Memory B cell (primary cell): ENCODE measurements at regions not wholly inside any gene's neighbourhood (a gene's known extent, or its start where the extent isn't known, plus 50 kb on each side); places are given as distances from the start of the nearest gene placed in this dataset.
"Not testable (repeated sequence)": the region's sequence is repeated elsewhere in the genome, so short reads cannot be mapped to it uniquely, and the experiment has no call there.

Experiments used
- ATAC-seq: fragments of 150-1000 bp; cut with Tn5 transposase; 2 replicates; pipeline ENCODE4 v1.10.0; 2021; ENCODE audit warnings: low read depth, mild to moderate bottlenecking, moderate library complexity
- DNase-seq, 2 donors: peaks; one replicate each; pipeline ENCODE4 v3.0.0; 2022; ENCODE audit warnings: low spot score in 2 of 2
- H3K27ac Mint-ChIP-seq: one replicate; pipeline ENCODE4 v1.8.0; 2022; ENCODE audit warnings: mild to moderate bottlenecking, moderate library complexity, mixed read lengths
- H3K27me3 Mint-ChIP-seq: one replicate; pipeline ENCODE4 v1.8.0; 2022; ENCODE audit warnings: mixed read lengths
- H3K36me3 Mint-ChIP-seq: one replicate; pipeline ENCODE4 v1.8.0; 2022; ENCODE audit warnings: mild to moderate bottlenecking, mixed read lengths
- H3K4me1 Mint-ChIP-seq: one replicate; pipeline ENCODE4 v1.8.0; 2022; ENCODE audit warnings: mixed read lengths
- H3K4me3 Mint-ChIP-seq: one replicate; pipeline ENCODE4 v1.8.0; 2022; ENCODE audit warnings: mild to moderate bottlenecking, moderate library complexity, mixed read lengths
- H3K9me3 Mint-ChIP-seq: one replicate; pipeline ENCODE4 v1.8.0; 2022; ENCODE audit warnings: mixed read lengths

DNA sequence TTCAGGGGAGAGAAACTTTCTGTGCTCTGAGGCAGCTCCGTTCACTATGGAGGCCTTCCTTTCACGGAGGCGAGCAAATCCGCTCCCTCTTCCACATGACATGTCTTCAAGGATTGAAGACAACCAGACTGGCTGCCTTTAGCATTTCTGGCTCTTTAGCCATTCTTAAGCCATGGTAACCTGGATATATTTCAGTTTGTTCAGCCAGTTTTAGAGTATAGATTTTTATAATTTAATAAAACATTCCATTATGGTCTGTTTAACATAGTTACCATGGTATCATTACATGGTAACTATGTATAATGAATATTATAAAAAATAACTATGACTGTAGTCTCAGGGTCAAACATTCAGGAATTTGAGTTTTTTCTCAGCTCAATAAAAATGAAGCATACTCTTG lies 54.2 kb upstream of the NFIA start:
- DNase-seq (no peak), ATAC-seq (no peak)
- no peak overlapping the region for H3K4me3 Mint-ChIP-seq
- H3K27ac Mint-ChIP-seq = no peak overlapping the region
- H3K27me3 Mint-ChIP-seq = peaks cover 3% of the 10 kb centered on the region
- H3K36me3 Mint-ChIP-seq = no peaks in the 10 kb centered on the region
- no peaks in the 10 kb centered on the region for H3K9me3 Mint-ChIP-seq
- H3K4me1 Mint-ChIP-seq = no peaks in the 10 kb centered on the region

- not testable (repeated sequence) for H3K9me3 Mint-ChIP-seq, H3K27ac Mint-ChIP-seq, H3K36me3 Mint-ChIP-seq, ATAC-seq, H3K4me3 Mint-ChIP-seq, DNase-seq, H3K4me1 Mint-ChIP-seq, H3K27me3 Mint-ChIP-seq
Measured at GRCh38 chr1:61018068-61018467, 64.3 kb upstream of the NFIA start.

DNA sequence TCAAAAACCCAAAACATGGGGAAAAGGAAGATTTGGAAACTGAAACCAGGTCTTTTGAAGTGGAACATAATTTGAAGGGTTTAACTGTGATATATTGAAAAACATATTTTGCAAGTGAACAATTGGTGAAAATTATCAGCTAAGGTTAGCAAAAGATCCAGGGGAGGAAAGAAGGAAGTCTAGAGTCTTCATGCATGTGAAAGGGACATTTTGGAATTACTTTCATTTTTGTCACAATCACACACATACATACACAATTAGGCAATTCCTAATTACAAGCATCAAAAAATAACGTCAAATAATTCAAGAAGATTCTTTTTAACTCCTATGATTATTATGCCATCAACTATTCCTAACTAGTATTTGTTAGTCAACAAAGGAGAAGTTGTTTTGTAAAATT lies 64.7 kb upstream of the NFIA start:
- no peak overlapping the region for H3K4me3 Mint-ChIP-seq
- ATAC-seq = no peak
- no peak for DNase-seq
- H3K27ac Mint-ChIP-seq = no peak overlapping the region
- no peaks in the 10 kb centered on the region for H3K36me3 Mint-ChIP-seq
- H3K27me3 Mint-ChIP-seq = peaks cover 9% of the 10 kb centered on the region
- no peaks in the 10 kb centered on the region for H3K9me3 Mint-ChIP-seq
- H3K4me1 Mint-ChIP-seq = no peaks in the 10 kb centered on the region

- Mint-ChIP-seq H3K4me3 (no peak overlapping the region), H3K27ac (no peak overlapping the region), H3K27me3 (peaks cover 12% of the 10 kb centered on the region), H3K9me3 (no peaks in the 10 kb centered on the region), H3K4me1 (no peaks in the 10 kb centered on the region), H3K36me3 (no peaks in the 10 kb centered on the region)
- DNase-seq (no peak), ATAC-seq (no peak)
Measured at GRCh38 chr1:61013946-61014667, 68.3 kb upstream of the NFIA start.

- H3K4me1 Mint-ChIP-seq = no peaks in the 10 kb centered on the region
Measured at GRCh38 chr1:61013189-61013945, 69.0 kb upstream of the NFIA start.

DNA sequence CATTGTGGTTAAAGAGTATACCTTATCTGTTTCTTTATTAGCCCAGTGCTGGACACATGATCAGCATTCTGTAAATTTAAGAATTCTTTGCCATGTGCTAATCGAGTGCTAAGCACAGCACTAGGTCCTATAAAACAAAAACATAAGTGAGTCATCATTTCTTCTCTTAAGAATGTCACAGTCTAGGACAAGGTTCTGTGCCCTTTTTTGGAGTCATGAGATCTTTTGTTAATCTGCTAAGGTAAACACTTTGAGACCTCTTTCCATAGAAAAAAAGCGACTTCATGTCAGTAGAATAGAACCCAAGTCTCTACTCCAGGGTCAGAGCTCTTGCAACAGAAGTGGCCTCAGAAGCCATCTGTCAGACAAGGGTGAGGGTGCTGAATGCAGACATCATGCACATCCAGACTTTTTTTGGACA lies 70.0 kb upstream of the NFIA start:
- ATAC-seq (no peak), DNase-seq (no peak)
- Mint-ChIP-seq H3K4me1 (no peaks in the 10 kb centered on the region), H3K36me3 (no peaks in the 10 kb centered on the region), H3K27ac (no peak overlapping the region), H3K27me3 (peaks cover 12% of the 10 kb centered on the region), H3K4me3 (no peak overlapping the region), H3K9me3 (no peaks in the 10 kb centered on the region)

More at GRCh38 chr1:61013189-61013945, 69.0 kb upstream of the NFIA start:
- no peak for DNase-seq
- no peaks in the 10 kb centered on the region for H3K36me3 Mint-ChIP-seq
- H3K27ac Mint-ChIP-seq = no peak overlapping the region
- no peaks in the 10 kb centered on the region for H3K9me3 Mint-ChIP-seq
- peaks cover 12% of the 10 kb centered on the region for H3K27me3 Mint-ChIP-seq
- no peak overlapping the region for H3K4me3 Mint-ChIP-seq
- no peak for ATAC-seq

DNA sequence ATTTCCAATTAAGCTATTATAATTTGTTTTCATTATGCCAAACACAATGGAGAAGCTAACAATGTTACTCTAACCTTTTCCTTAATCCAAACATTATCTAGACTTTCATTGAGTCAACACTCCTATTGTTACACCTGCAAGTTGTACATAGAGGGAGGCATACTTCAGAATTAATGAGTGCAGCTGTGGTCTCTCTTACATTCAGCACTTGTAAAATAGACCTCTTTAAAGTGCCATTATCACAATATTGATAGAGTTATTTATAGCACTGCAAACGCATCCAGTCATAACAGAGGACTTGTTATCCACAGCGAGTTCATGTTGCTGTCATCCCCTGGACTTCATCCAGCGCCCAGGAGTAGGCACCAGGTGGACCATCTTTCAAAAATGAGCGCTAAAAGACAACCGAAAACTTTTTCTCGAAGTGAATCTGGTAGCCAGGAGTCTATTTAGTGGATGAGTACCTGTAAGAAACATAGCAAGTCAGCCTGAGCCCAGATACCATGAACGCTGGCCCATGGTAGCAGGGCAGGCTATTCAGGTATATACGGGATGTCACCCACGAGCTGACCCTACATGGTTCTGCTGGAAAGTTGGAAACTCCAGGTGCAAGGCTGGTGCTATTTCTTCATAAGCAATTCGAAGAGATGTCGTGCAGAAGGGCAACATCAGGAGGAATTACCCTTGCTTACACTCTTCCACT lies 70.6 kb upstream of the NFIA start:
- Mint-ChIP-seq H3K4me1 (no peaks in the 10 kb centered on the region), H3K27ac (no peak overlapping the region), H3K36me3 (no peaks in the 10 kb centered on the region), H3K9me3 (no peaks in the 10 kb centered on the region), H3K27me3 (peaks cover 10% of the 10 kb centered on the region), H3K4me3 (no peak overlapping the region)
- DNase-seq (no peak), ATAC-seq (no peak)

DNA sequence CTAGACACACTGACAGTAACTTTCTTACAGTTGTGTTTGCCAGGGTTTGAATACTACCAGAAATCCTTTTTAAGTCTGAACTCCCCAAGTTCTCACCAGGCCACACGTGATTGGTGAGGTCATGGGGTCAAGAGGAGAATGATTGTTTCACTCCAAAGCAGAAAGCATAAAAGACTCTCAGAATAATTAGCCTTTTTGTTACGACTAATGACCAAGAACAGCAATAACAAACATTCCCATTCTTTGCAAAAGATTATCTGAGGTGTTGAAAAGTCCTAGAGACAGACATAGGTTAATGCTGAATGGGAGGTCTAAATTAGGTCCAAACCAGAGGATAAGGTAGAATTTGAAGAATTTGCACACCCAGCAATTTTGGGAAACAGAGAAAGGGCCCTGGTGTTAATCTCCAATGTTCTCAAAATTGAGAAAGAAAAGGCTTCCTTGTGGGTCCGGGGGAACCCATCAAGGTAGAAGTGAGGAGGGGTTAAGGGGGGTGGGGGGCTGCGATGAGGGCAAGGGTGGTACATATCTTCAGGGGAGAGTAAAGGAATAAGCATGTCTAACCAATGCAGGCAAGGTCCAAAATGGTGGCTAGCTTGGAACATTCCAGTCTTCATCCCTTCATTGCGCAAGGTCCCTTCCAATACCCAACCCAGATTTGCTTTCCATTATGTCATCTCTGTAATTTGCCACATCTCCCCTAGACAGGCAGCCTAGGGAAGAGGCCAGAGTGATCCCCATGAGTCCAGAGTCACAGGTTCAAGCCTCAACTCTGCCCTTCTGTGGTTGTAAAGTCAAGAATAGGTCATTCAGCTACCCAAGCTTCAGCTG lies 74.6 kb upstream of the NFIA start:
- H3K4me3 Mint-ChIP-seq = no peak overlapping the region
- H3K27ac Mint-ChIP-seq = no peak overlapping the region
- no peaks in the 10 kb centered on the region for H3K36me3 Mint-ChIP-seq
- H3K9me3 Mint-ChIP-seq = no peaks in the 10 kb centered on the region
- no peaks in the 10 kb centered on the region for H3K4me1 Mint-ChIP-seq
- DNase-seq (no peak), ATAC-seq (no peak)
- peaks cover 7% of the 10 kb centered on the region for H3K27me3 Mint-ChIP-seq

GRCh38 chr1:61005614-61006580 lies 76.5 kb upstream of the NFIA start:
- no peak for DNase-seq
- no peak for ATAC-seq
- H3K9me3 Mint-ChIP-seq = no peaks in the 10 kb centered on the region
- H3K36me3 Mint-ChIP-seq = no peaks in the 10 kb centered on the region
- H3K4me1 Mint-ChIP-seq = no peaks in the 10 kb centered on the region
- no peak overlapping the region for H3K27ac Mint-ChIP-seq
- peaks cover 5% of the 10 kb centered on the region for H3K27me3 Mint-ChIP-seq
- no peak overlapping the region for H3K4me3 Mint-ChIP-seq

GRCh38 chr1:61004262-61005003 lies 77.9 kb upstream of the NFIA start:
- no peaks in the 10 kb centered on the region for H3K4me1 Mint-ChIP-seq
- DNase-seq (no peak), ATAC-seq (no peak)
- H3K9me3 Mint-ChIP-seq = no peaks in the 10 kb centered on the region
- no peak overlapping the region for H3K4me3 Mint-ChIP-seq
- peaks cover 3% of the 10 kb centered on the region for H3K27me3 Mint-ChIP-seq
- H3K27ac Mint-ChIP-seq = no peak overlapping the region
- no peaks in the 10 kb centered on the region for H3K36me3 Mint-ChIP-seq

DNA sequence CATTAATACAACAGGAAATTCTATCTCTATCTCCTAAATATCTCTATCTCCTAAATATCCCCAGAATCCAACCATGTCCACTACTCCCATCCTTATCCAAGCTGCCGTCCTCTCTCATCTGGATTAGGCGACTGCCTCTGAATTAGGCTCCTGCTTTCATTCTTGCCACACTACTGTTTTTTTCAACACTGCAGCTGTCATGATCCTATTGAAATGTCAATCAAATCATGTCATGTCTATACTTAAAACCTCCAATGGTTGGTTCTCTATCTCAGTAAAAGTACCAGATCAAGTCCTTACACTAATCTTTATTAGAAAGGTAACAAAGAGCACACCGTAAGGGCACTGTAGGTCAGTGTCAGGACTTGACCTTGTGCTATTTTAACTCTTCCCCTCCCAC lies 82.0 kb upstream of the NFIA start:
- Mint-ChIP-seq H3K27me3 (peaks cover 2% of the 10 kb centered on the region), H3K27ac (no peak overlapping the region), H3K9me3 (no peaks in the 10 kb centered on the region), H3K4me1 (no peaks in the 10 kb centered on the region), H3K36me3 (no peaks in the 10 kb centered on the region), H3K4me3 (no peak overlapping the region)
- no peak for ATAC-seq
- DNase-seq = no peak

DNA sequence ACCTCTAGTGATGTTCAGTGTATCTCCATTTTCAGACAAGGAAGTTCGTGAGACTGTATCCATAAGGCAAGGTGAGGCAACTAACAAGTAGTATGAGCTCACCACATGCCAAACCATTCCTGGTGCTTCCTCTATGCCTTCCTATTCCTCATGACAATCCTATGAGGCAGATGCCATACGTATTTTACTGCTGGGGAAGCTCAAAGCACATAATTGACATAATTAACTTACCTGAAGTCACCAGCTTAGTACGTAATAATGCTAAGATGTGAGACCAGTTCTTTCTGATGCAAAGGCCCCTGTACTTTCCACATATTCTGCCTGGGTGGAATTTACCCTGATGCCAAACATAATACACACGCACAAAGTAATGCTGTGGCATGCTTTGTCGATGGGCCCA lies 83.6 kb upstream of the NFIA start:
- Mint-ChIP-seq H3K9me3 (no peaks in the 10 kb centered on the region), H3K27ac (no peak overlapping the region), H3K4me1 (no peaks in the 10 kb centered on the region), H3K36me3 (no peaks in the 10 kb centered on the region), H3K27me3 (peaks cover 2% of the 10 kb centered on the region), H3K4me3 (no peak overlapping the region)
- ATAC-seq = no peak
- no peak for DNase-seq
